DMS53 treated with DMSO at 0.1 percent for 48 hours (cell line): ENCODE measurements at regions not wholly inside any gene's neighbourhood (a gene's known extent, or its start where the extent isn't known, plus 50 kb on each side); places are given as distances from the start of the nearest gene placed in this dataset.
"Not testable (repeated sequence)": the region's sequence is repeated elsewhere in the genome, so short reads cannot be mapped to it uniquely, and the experiment has no call there.

Source experiments
- DNase-seq: peaks from one replicate; lab custom pipeline; 2025; ENCODE audit not compliant: unreplicated experiment; lab: John Stamatoyannopoulos, UW

GRCh38 chrX:39678914-39679313 lies 418.8 kb downstream of the BCOR start:
- no peak for DNase-seq

- no peak for DNase-seq
Observed at GRCh38 chrX:39679497-39680157, 418.1 kb downstream of the BCOR start.

- no peak for DNase-seq
Observed at GRCh38 chrX:39681885-39682284, 415.9 kb downstream of the BCOR start.

GRCh38 chrX:39682778-39683177 lies 415.0 kb downstream of the BCOR start:
- no peak for DNase-seq

- no peak for DNase-seq
Observed at GRCh38 chrX:39688219-39688575, 409.6 kb downstream of the BCOR start.

GRCh38 chrX:39688576-39689375 lies 409.0 kb downstream of the BCOR start:
- DNase-seq = no peak

- DNase-seq = no peak
Observed at GRCh38 chrX:39689376-39690104, 408.2 kb downstream of the BCOR start.

GRCh38 chrX:39690541-39691415 lies 407.0 kb downstream of the BCOR start:
- DNase-seq = no peak

- no peak for DNase-seq
Observed at GRCh38 chrX:39691724-39692123, 406.0 kb downstream of the BCOR start.

GRCh38 chrX:39692796-39693195 lies 405.0 kb downstream of the BCOR start:
- no peak for DNase-seq

- DNase-seq = no peak
Observed at GRCh38 chrX:39693298-39693697, 404.5 kb downstream of the BCOR start.

- DNase-seq = not testable (repeated sequence)
Observed at GRCh38 chrX:39702636-39703035, 395.1 kb downstream of the BCOR start.

GRCh38 chrX:39703307-39703706 lies 394.5 kb downstream of the BCOR start:
- no peak for DNase-seq

- no peak for DNase-seq
Observed at GRCh38 chrX:39704590-39704989, 393.2 kb downstream of the BCOR start.

GRCh38 chrX:39705290-39705689 lies 392.5 kb downstream of the BCOR start:
- DNase-seq = peak; percentile 72

- DNase-seq = no peak
Observed at GRCh38 chrX:39709364-39709763, 388.4 kb downstream of the BCOR start.

GRCh38 chrX:39709812-39710211 lies 387.9 kb downstream of the BCOR start:
- DNase-seq = no peak

- no peak for DNase-seq
Observed at GRCh38 chrX:39710776-39711175, 387.0 kb downstream of the BCOR start.

GRCh38 chrX:39714471-39714870 lies 383.3 kb downstream of the BCOR start:
- no peak for DNase-seq

GRCh38 chrX:39716401-39716800 lies 381.4 kb downstream of the BCOR start:
- no peak for DNase-seq
